ENCODE measurements at regions not wholly inside any gene's neighbourhood (a gene's known extent, or its start where the extent isn't known, plus 50 kb on each side); places are given as distances from the start of the nearest gene placed in this dataset.

- FAIRE-seq (no peak), DNase-seq (ENCODE audit: low read depth in 1 of 2, low spot score in 2 of 2) (no peak)
- no peak overlapping the region for H2BK12ac ChIP-seq (ENCODE audit: low read depth, low read length)
- H3K4me2 ChIP-seq (ENCODE audit: insufficient read depth in 1 of 2, low read depth in 2 of 2, low read length in 2 of 2) = no peak overlapping the region
- H3K18ac ChIP-seq (ENCODE audit: extremely low read depth, low read length) = peak overlapping the region; percentile 48; the same call in 1 of the 2 replicates
- H3K4ac ChIP-seq (replicated peaks; ENCODE audit: insufficient read length, low read depth, low read length) = peak overlapping the region; percentile 59
- H2BK5ac ChIP-seq (ENCODE audit: low read depth, low read length) = no peak overlapping the region
- ChIA-PET POLR2A (ENCODE audit: partially characterized antibody) (no interaction called here), CTCF (ENCODE audit: partially characterized antibody) (interaction anchor here (0.6 to 4.5 kb wide), 13 partner anchors 8 to 262 kb away, joined by 3 to 25 read pairs (median 3); no protein-coding TSS in a partner anchor)
- H3K23ac ChIP-seq (ENCODE audit: insufficient read length) = no peak overlapping the region
- no peak overlapping the region for H4K91ac ChIP-seq (replicated peaks; ENCODE audit: insufficient read length, low read length)
- 82% methylated on average over 13 of the region's 15 CpGs; no CpG with 5 or more reads in 1 of the 2 experiments for WGBS, 2 experiments (ENCODE audit: extremely low coverage in 1 of 2, insufficient coverage in 1 of 2, insufficient read length in 1 of 2, insufficient replicate concordance in 2 of 2, low coverage in 1 of 2, low lambda C conversion rate in 2 of 2, missing lambda C conversion rate in 1 of 2)
- no peaks in the 10 kb centered on the region; a peak in 1 of 7 replicates for H3K27me3 ChIP-seq (replicated peaks in 1 of 4; ENCODE audit: control insufficient read depth in 3 of 4, extremely low read depth in 1 of 4, insufficient read depth in 3 of 4, low read length in 3 of 4)
- no peak for TF ChIP-seq KDM5A (IDR thresholded peaks at IDR 0.05; ENCODE audit: low read length)
- no peaks in the 10 kb centered on the region for H3K36me3 ChIP-seq (ENCODE audit: control insufficient read depth in 2 of 4, insufficient read depth in 4 of 4, low read length in 3 of 4)
- no peaks in the 10 kb centered on the region for H3K79me2 ChIP-seq (ENCODE audit: control insufficient read depth in 1 of 2, insufficient read depth in 2 of 2, low read length in 2 of 2)
- peaks cover 0 to 4% (median 3%) of the 10 kb centered on the region in 4 experiments; a peak in 3 of 7 replicates for H3K4me1 ChIP-seq (replicated peaks in 1 of 4; ENCODE audit: control insufficient read depth in 3 of 4, insufficient read depth in 4 of 4, low read length in 3 of 4)
- no peak overlapping the region for H2AFZ ChIP-seq (ENCODE audit: low read length)
- no peak overlapping the region for H3K9ac ChIP-seq (replicated peaks in 1 of 4; ENCODE audit: extremely low read depth in 1 of 4, low read depth in 3 of 4, low read length in 3 of 4)
- no peak overlapping the region for H2BK120ac ChIP-seq (replicated peaks; ENCODE audit: low read depth, low read length)
- H3K23me2 ChIP-seq (ENCODE audit: low read depth, low read length) = peaks cover 6% of the 10 kb centered on the region; the same call in 1 of the 2 replicates
- no peaks in the 10 kb centered on the region for H4K20me1 ChIP-seq (replicated peaks in 1 of 2; ENCODE audit: control insufficient read depth in 1 of 2, insufficient read depth in 2 of 2, low read length in 2 of 2)
- no peaks in the 10 kb centered on the region for H3K9me3 ChIP-seq (ENCODE audit: insufficient read depth in 2 of 2, low read depth in 1 of 2, low read length in 1 of 2)
- no peak overlapping the region for H2AK5ac ChIP-seq (ENCODE audit: low read depth, low read length)
- H2BK15ac ChIP-seq (ENCODE audit: low read length) = no peak overlapping the region
- H3K79me1 ChIP-seq (ENCODE audit: low read depth, low read length) = peaks cover 2% of the 10 kb centered on the region; the same call in 1 of the 2 replicates
- H3K4me3 ChIP-seq (ENCODE audit: extremely low read depth in 1 of 4, insufficient read depth in 2 of 4, low read depth in 3 of 4, low read length in 4 of 4) = no peak overlapping the region
- H2BK20ac ChIP-seq (ENCODE audit: low read length) = no peak overlapping the region
- H3K14ac ChIP-seq (ENCODE audit: insufficient read length) = no peak overlapping the region
- H3K27ac ChIP-seq (ENCODE audit: low read depth, low read length) = no peak overlapping the region
- H4K5ac ChIP-seq (ENCODE audit: insufficient read length, low read depth, low read length) = no peak overlapping the region
- no peak overlapping the region for H3K56ac ChIP-seq (replicated peaks; ENCODE audit: insufficient read length, low read depth, low read length)
- H4K8ac ChIP-seq (ENCODE audit: extremely low read depth, insufficient read depth, low read length) = no peak overlapping the region
Measured at GRCh38 chr11:69941546-69942332, 122.5 kb upstream of the FGF3 start.
